ENCODE measurements at regions not wholly inside any gene's neighbourhood (a gene's known extent, or its start where the extent isn't known, plus 50 kb on each side); places are given as distances from the start of the nearest gene placed in this dataset.

GRCh38 chr4:27090406-27090805, 229.8 kb downstream of the STIM2 start:
- TF ChIP-seq GABPA (IDR thresholded peaks at IDR 0.05; ENCODE audit: low read depth), result no peak
- H3K27me3 ChIP-seq (ENCODE audit: insufficient read depth, poor library complexity, severe bottlenecking), result peaks cover 9% of the 10 kb centered on the region
- no peak for DNase-seq (ENCODE audit: low read depth in 1 of 2, low spot score in 1 of 2)
- H3K27ac ChIP-seq (replicated peaks), result no peak overlapping the region
- no peak overlapping the region for H3K4me3 ChIP-seq (replicated peaks; ENCODE audit: insufficient read depth, low read length)

- TF ChIP-seq POLR2AphosphoS5 (IDR thresholded peaks at IDR 0.05; ENCODE audit: low read depth) (no peak), GABPA (IDR thresholded peaks at IDR 0.05; ENCODE audit: low read depth) (no peak), SPI1 (IDR thresholded peaks at IDR 0.05; ENCODE audit: borderline replicate concordance, low read depth) (no peak)
- TF ChIP-seq, protein P1, sequence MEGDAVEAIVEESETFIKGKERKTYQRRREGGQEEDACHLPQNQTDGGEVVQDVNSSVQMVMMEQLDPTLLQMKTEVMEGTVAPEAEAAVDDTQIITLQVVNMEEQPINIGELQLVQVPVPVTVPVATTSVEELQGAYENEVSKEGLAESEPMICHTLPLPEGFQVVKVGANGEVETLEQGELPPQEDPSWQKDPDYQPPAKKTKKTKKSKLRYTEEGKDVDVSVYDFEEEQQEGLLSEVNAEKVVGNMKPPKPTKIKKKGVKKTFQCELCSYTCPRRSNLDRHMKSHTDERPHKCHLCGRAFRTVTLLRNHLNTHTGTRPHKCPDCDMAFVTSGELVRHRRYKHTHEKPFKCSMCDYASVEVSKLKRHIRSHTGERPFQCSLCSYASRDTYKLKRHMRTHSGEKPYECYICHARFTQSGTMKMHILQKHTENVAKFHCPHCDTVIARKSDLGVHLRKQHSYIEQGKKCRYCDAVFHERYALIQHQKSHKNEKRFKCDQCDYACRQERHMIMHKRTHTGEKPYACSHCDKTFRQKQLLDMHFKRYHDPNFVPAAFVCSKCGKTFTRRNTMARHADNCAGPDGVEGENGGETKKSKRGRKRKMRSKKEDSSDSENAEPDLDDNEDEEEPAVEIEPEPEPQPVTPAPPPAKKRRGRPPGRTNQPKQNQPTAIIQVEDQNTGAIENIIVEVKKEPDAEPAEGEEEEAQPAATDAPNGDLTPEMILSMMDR (IDR thresholded peaks at IDR 0.05; ENCODE audit: insufficient read depth, low read length), result no peak
- TF ChIP-seq, protein P2, sequence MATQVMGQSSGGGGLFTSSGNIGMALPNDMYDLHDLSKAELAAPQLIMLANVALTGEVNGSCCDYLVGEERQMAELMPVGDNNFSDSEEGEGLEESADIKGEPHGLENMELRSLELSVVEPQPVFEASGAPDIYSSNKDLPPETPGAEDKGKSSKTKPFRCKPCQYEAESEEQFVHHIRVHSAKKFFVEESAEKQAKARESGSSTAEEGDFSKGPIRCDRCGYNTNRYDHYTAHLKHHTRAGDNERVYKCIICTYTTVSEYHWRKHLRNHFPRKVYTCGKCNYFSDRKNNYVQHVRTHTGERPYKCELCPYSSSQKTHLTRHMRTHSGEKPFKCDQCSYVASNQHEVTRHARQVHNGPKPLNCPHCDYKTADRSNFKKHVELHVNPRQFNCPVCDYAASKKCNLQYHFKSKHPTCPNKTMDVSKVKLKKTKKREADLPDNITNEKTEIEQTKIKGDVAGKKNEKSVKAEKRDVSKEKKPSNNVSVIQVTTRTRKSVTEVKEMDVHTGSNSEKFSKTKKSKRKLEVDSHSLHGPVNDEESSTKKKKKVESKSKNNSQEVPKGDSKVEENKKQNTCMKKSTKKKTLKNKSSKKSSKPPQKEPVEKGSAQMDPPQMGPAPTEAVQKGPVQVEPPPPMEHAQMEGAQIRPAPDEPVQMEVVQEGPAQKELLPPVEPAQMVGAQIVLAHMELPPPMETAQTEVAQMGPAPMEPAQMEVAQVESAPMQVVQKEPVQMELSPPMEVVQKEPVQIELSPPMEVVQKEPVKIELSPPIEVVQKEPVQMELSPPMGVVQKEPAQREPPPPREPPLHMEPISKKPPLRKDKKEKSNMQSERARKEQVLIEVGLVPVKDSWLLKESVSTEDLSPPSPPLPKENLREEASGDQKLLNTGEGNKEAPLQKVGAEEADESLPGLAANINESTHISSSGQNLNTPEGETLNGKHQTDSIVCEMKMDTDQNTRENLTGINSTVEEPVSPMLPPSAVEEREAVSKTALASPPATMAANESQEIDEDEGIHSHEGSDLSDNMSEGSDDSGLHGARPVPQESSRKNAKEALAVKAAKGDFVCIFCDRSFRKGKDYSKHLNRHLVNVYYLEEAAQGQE (IDR thresholded peaks at IDR 0.05; ENCODE audit: insufficient replicate concordance, low read depth), result no peak
- Histone ChIP-seq H3K27ac (replicated peaks) (no peak overlapping the region), H3K4me3 (replicated peaks; ENCODE audit: insufficient read depth, low read length) (no peak overlapping the region), H3K27me3 (ENCODE audit: insufficient read depth, poor library complexity, severe bottlenecking) (peaks cover 3% of the 10 kb centered on the region)
- no peak for DNase-seq (ENCODE audit: low read depth in 1 of 2, low spot score in 1 of 2)
Measured at GRCh38 chr4:27094224-27094623, 233.6 kb downstream of the STIM2 start.

- TF ChIP-seq POLR2AphosphoS5 (IDR thresholded peaks at IDR 0.05; ENCODE audit: low read depth) (no peak), GABPA (IDR thresholded peaks at IDR 0.05; ENCODE audit: low read depth) (no peak), SPI1 (IDR thresholded peaks at IDR 0.05; ENCODE audit: borderline replicate concordance, low read depth) (no peak)
- TF ChIP-seq, protein P1 (IDR thresholded peaks at IDR 0.05; ENCODE audit: insufficient read depth, low read length), result no peak
- TF ChIP-seq, protein P2 (IDR thresholded peaks at IDR 0.05; ENCODE audit: insufficient replicate concordance, low read depth), result no peak
- DNase-seq (ENCODE audit: low read depth in 1 of 2, low spot score in 1 of 2), result no peak
- H3K4me3 ChIP-seq (replicated peaks; ENCODE audit: insufficient read depth, low read length), result no peak overlapping the region
Measured at GRCh38 chr4:27094783-27095182, 234.1 kb downstream of the STIM2 start.

GRCh38 chr4:27096142-27096824, 235.6 kb downstream of the STIM2 start:
- no peak for DNase-seq (ENCODE audit: low read depth in 1 of 2, low spot score in 1 of 2)
- Histone ChIP-seq H3K4me3 (replicated peaks; ENCODE audit: insufficient read depth, low read length) (no peak overlapping the region), H3K27me3 (ENCODE audit: insufficient read depth, poor library complexity, severe bottlenecking) (peaks cover 3% of the 10 kb centered on the region), H3K27ac (replicated peaks) (no peak overlapping the region)
- TF ChIP-seq, protein P1 (IDR thresholded peaks at IDR 0.05; ENCODE audit: insufficient read depth, low read length), result no peak
- no peak for TF ChIP-seq SPI1 (IDR thresholded peaks at IDR 0.05; ENCODE audit: borderline replicate concordance, low read depth)
- no peak for TF ChIP-seq POLR2AphosphoS5 (IDR thresholded peaks at IDR 0.05; ENCODE audit: low read depth)
- TF ChIP-seq, protein P2 (IDR thresholded peaks at IDR 0.05; ENCODE audit: insufficient replicate concordance, low read depth), result no peak
- no peak for TF ChIP-seq GABPA (IDR thresholded peaks at IDR 0.05; ENCODE audit: low read depth)

More at GRCh38 chr4:27094783-27095182, 234.1 kb downstream of the STIM2 start:
- Histone ChIP-seq H3K27ac (replicated peaks) (no peak overlapping the region), H3K27me3 (ENCODE audit: insufficient read depth, poor library complexity, severe bottlenecking) (peaks cover 3% of the 10 kb centered on the region)

Measured in HL-60 (cell line).